Middle frontal gyrus (tissue), 1 donor: ENCODE measurements at regions not wholly inside any gene's neighbourhood (a gene's known extent, or its start where the extent isn't known, plus 50 kb on each side); places are given as distances from the start of the nearest gene placed in this dataset.

ENCODE experiments used
- DNase-seq: peaks from one replicate; pipeline ENCODE4 v3.0.0-alpha.2; 2015; ENCODE audit warnings: low spot score; ENCODE audit errors: extremely low spot score

GRCh38 chr13:89550938-89551337 lies 1796.5 kb upstream of the MIR17HG start:
- DNase-seq = no peak

- no peak for DNase-seq
These were observed 1792.7 kb upstream of the MIR17HG start for GRCh38 chr13:89554801-89555200.

- no peak for DNase-seq
These were observed 1781.9 kb upstream of the MIR17HG start for GRCh38 chr13:89565476-89566100.

- no peak for DNase-seq
These were observed 1780.5 kb upstream of the MIR17HG start for GRCh38 chr13:89567025-89567424.

GRCh38 chr13:89568276-89568675 lies 1779.2 kb upstream of the MIR17HG start:
- DNase-seq = no peak

- DNase-seq = no peak
These were observed 1778.7 kb upstream of the MIR17HG start for GRCh38 chr13:89568746-89569145.

- no peak for DNase-seq
These were observed 1775.8 kb upstream of the MIR17HG start for GRCh38 chr13:89571676-89572075.

GRCh38 chr13:89574077-89574476 lies 1773.4 kb upstream of the MIR17HG start:
- no peak for DNase-seq

- DNase-seq = no peak
These were observed 1770.2 kb upstream of the MIR17HG start for GRCh38 chr13:89577301-89577700.

- DNase-seq = no peak
These were observed 1763.3 kb upstream of the MIR17HG start for GRCh38 chr13:89584058-89584620.

GRCh38 chr13:89602655-89603054 lies 1744.8 kb upstream of the MIR17HG start:
- DNase-seq = no peak

- no peak for DNase-seq
These were observed 1744.3 kb upstream of the MIR17HG start for GRCh38 chr13:89603187-89603586.

- DNase-seq = no peak
These were observed 1738.2 kb upstream of the MIR17HG start for GRCh38 chr13:89609318-89609717.

- DNase-seq = no peak
These were observed 1737.2 kb upstream of the MIR17HG start for GRCh38 chr13:89610331-89610730.

- no peak for DNase-seq
These were observed 1736.6 kb upstream of the MIR17HG start for GRCh38 chr13:89610881-89611280.

GRCh38 chr13:89627996-89628395 lies 1719.5 kb upstream of the MIR17HG start:
- DNase-seq = peak; percentile 22

- DNase-seq = no peak
These were observed 1718.9 kb upstream of the MIR17HG start for GRCh38 chr13:89628567-89628966.

- no peak for DNase-seq
These were observed 1697.3 kb upstream of the MIR17HG start for GRCh38 chr13:89650226-89650625.

GRCh38 chr13:89660752-89661151 lies 1686.7 kb upstream of the MIR17HG start:
- DNase-seq = no peak

GRCh38 chr13:89673789-89674311 lies 1673.6 kb upstream of the MIR17HG start:
- DNase-seq = no peak

- DNase-seq = no peak
These were observed 1668.9 kb upstream of the MIR17HG start for GRCh38 chr13:89678466-89679121.

- no peak for DNase-seq
These were observed 1662.6 kb upstream of the MIR17HG start for GRCh38 chr13:89684896-89685295.

GRCh38 chr13:89686171-89686570 lies 1661.3 kb upstream of the MIR17HG start:
- no peak for DNase-seq
